GM18907 (cell line): ENCODE measurements at regions not wholly inside any gene's neighbourhood (a gene's known extent, or its start where the extent isn't known, plus 50 kb on each side); places are given as distances from the start of the nearest gene placed in this dataset.

Experiments
- ATAC-seq: cut with Tn5 transposase; IDR thresholded peaks from one replicate; pipeline ENCODE4 v1.9.1; 2021; ENCODE audit warnings: mild to moderate bottlenecking, moderate library complexity; ENCODE audit not compliant: unreplicated experiment

- ATAC-seq = no peak
Measured at GRCh38 chr10:64062793-64063192, 541.6 kb downstream of the REEP3 start.

DNA sequence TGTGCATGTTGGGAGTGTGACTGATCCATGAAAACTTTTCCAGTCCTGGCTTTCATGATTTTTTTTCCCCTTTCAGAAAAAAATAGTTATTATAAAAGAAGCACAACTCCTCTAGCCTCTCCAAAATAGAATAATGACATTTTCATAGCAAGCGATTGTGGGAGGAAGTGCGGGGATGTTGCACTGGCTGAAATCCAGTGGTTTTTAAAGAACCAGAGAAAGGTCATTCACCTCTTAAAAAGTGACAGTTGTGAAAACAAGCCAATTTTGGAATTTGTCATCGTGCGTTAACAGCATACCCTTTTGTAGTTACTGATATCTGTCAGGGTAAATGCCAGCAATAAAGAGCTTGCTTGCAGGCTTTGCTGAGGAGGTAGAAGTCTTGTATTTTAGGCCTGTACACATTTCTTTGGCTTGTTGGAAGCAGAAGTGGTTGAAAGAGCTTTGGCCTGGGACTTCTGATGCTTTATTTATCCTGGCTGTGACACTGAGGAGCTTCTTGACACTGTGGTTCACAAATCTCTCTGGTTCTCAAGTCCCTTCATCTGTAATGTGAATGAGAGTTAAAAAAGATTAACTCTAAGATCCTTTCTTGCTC, 545.9 kb downstream of the REEP3 start:
- ATAC-seq = no peak

DNA sequence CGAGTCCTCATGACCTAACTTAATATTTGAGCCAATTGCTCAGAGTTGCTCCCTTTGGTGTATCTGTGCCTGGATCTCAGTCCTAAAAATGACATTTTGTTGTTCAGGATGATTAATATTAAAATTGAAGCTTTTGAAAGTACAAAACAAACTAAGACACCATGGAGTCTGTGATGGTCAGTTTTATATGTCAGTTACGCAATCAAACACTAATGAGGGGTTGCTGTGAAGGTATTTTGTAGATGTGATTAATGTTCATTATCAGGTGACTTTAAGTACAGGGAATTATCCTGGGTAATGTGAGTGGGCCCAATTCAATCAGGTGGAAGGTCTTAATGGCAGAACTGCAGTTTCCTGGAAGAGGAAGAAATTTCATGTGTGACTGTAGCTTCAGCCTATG, 546.7 kb downstream of the REEP3 start:
- no peak for ATAC-seq

GRCh38 chr10:64070241-64070640, 549.0 kb downstream of the REEP3 start:
- no peak for ATAC-seq

DNA sequence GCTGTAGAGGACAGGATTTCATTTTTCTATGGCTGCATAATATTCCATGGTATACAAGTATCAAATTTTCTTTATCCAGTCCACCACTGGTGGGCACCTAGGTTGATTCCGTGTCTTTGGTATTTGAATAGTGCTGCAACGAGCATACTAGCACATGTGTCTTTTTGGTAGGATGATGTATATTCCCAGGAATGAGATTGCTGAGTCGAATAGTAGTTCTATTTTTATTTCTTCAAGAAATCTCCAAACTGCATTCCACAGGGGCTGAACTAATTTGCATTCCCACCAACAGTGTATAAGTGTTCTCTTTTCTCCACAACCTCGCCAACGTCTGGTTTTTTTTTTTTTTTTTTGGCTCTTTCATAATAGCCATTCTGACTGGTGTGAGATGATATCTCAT, 550.0 kb downstream of the REEP3 start:
- no peak for ATAC-seq

- ATAC-seq = no peak
Measured at GRCh38 chr10:64075604-64076003, 554.4 kb downstream of the REEP3 start.

DNA sequence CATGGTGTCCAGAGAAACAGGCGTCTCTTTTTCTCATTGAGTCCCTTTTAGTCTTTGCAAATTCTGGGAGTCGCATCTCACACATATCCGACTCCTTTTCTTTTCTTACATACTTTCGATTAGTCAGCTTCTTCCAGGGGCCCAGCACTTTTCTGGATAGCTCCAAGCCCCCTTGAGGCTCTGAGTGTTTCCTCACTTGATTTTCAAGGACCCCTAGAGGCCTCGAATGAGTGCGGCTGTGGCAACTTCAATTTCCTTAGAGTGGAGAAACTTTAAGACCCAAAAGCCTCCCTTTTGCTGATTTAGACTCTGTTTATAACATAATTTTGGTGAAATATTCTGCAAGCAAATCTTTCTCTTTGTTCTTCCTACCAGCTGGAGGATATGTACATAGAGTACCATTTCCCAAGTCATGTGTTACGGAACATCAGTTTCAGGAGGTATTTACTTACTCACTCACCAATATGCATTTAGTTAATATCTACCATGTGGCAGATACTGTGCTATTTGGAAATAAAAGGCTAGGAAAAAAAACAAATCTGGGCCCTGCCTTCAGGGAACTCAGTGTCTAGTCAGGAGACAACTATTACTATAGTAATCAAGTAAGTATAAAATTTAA, 555.2 kb downstream of the REEP3 start:
- ATAC-seq = no peak

DNA sequence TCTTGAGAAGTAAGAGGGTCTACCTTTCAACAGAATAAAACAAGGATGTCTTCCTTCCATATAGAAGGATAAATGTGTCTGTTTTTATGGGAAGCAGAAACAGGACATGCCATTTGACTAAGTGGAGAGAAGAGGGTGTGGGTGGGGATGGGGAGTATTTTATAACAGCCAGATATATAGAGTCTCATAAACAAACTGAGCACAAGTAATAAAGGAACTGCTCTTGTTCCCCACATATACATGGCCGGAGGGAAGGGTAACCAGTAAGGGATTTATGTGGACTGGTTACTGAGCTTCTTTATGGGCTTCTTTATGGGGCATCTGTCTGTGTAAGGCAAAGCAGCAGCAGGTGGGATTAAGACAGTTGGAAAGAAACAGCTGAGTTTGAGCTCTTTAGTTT, 558.1 kb downstream of the REEP3 start:
- no peak for ATAC-seq

DNA sequence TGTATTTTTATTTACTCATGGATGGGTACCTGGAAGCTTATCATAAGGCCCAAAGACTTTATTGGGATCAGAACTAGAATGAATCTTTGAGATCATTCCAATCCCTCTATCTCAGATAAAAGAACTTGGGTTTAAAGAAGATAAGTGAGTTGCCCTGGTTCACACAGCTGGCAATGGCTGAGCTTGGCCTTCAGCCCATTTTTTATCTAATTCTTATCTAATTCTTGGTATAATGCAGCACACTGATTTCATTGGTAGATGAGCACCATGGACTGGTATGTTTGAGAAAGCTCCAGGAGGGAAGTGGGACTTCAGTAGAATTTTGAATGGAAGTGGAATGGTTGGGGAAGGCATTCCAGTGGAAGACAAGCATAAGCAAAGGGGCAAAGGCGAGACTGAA, 558.9 kb downstream of the REEP3 start:
- no peak for ATAC-seq

GRCh38 chr10:64081947-64082482, 560.8 kb downstream of the REEP3 start:
- ATAC-seq = no peak

DNA sequence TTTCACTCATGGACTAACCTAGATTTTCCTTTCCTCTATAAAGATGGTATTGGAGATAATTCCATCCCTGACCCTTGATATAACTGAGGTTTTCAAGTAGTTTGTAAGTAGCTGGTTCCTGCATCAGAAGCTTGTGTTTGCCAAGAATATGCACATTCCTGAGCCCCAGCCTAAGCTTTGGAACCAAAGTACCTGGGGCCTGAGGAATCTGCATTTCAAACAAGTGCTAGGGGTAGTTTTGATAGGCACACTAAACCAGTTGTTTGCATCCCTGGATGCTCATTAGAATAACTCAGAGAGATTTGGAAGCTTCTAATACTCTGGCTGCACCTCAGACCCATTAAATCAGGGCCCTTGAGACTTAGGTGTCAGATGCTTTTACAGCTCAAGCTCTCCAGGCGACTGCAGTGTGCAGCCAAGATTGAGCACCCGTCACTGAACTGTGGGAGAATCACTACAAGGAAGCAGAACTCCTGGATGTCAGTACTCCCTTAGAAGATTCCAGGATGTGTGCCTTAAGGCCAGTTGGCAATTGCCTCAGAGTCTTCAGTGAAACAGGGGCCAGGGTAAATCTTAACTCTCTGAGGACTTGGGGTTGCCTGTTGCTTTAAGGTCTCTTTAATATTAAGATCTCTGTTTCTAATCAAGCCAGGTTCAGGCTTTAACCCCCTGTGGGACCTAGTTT, 565.0 kb downstream of the REEP3 start:
- no peak for ATAC-seq

DNA sequence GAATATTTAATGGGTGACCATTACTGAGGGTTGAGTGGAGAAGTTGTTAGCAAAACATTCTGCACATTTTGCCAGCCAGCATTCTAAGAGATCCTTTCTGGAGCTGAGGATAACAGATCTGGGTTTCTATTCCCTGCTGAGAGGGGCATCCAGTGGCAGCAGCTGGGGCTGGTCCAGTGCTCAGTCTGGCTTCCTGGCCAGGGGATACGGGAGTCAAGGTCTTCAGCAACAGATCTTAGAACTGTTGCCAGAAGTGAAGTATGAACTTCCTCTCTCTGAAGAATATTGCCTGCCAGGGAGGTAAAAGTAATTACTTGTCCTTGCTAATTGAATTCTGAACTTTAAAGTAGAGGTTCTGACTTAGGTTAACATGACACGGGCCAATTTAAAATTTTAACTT, 568.4 kb downstream of the REEP3 start:
- no peak for ATAC-seq

DNA sequence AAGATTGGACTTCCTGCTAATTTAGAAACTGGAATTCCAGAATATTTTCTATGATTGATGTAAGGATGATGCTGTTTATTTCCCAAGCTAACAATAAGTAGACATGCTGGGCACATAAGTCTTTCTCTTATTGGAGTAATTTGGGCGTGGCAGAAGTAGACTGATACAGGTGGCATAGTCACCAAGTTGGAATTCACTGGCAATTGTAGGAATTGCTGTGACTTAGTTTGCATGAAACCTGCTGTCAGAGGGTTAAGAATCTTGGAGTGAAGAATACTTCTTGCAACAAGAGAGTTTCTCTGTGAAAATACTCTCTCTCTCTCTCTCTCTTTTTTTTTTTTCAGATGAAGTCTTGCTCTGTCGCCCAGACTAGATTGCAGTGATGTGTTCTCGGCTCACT, 569.7 kb downstream of the REEP3 start:
- ATAC-seq = no peak

DNA sequence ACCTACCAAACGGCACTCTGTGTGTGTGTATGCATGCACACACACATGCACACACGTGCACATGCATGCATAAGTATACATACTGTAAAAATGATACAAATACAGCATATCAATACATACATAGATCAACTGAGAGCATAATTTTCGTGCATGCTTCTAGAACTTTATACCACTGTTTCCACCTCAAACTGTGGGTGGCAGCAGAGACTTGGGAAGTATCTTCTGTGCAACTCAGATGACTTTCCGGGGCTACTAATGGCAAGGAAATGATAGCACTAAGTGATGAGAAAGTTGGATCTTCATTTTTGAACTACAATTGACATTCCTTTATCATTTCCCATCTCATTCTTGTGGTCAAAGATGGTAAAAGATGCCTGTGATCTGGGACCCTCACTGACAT, 570.7 kb downstream of the REEP3 start:
- no peak for ATAC-seq

GRCh38 chr10:64093304-64093703, 572.1 kb downstream of the REEP3 start:
- ATAC-seq = no peak

DNA sequence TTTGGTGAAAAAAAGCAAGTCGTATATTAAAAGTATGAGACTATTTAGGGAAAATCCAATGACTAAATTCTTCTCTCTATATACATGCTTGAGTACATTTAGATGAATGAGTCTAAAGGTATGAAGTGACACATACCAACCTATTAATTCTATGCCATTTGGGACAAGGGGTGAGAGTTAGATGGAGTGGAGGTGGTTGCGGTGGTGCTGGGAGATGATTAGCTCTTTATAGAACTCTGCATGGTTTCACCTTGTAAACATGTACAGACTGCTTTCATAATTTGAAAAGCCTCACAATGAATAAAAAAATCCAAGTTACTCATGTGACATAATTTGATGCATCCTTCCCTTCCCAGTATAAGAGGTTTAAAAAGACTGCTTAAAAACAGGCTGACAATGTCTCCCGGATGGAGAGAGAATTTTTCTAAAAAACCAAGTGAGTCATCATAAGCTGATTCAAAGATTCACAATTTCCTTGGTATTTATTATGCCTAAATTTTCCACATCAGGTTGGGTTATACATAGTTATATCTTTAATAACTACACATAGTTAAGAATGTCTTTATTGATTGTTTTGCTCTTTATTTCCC, 572.8 kb downstream of the REEP3 start:
- no peak for ATAC-seq

DNA sequence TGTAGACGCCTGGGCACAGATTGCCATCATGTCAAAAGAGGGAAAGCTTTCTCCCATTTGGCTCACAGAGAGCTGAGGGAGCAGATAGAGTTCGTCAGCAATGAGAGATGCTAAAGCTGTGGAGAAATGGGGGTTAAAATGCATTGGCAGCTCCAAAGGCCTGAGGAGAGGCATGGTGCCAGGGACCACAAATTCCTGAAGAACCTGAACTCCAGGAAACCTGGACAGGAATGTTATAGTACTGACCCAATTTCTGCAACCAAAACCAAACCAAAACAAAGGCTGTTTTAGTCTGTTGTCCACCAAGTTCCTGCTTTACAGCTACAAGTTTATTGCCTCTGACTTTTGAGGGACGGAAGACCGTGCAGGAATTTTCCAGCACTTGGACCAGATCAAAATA, 575.7 kb downstream of the REEP3 start:
- ATAC-seq = no peak

DNA sequence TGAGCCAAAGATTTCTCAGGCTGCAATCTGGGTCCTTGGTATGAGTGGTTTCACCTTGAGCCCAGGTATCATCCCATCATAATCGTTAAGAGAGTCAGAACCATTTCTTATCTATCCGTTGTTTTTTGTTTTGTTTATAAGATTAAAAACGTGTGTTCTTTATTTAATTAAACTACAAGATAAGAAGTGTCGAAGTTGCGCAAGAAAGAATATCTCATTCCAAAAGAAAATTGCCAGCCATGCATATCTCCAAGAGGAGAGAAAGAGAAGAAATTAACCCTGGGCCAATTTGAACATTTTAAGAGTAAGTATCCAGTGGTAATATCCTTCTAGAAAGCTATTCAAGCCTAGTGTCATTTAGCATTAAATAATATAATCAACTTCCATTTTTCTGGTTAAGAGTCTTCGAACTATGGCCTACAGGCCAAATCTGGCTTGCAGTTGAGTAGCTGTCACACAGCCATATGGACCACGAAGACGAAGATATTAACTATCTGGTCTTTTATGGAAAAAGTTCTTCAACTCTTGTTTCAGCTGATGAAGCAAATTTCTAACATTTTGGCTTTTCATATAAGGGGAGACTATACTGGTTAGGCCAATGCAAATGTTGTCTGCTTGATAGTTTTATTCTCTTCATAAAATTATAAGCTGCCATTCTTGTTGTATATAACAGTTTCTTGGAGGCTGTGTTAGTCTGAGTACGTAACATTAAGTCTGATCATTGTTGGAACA, 576.4 kb downstream of the REEP3 start:
- ATAC-seq = no peak

GRCh38 chr10:64098994-64099393, 577.8 kb downstream of the REEP3 start:
- no peak for ATAC-seq

- no peak for ATAC-seq
Measured at GRCh38 chr10:64101606-64102263, 580.5 kb downstream of the REEP3 start.

DNA sequence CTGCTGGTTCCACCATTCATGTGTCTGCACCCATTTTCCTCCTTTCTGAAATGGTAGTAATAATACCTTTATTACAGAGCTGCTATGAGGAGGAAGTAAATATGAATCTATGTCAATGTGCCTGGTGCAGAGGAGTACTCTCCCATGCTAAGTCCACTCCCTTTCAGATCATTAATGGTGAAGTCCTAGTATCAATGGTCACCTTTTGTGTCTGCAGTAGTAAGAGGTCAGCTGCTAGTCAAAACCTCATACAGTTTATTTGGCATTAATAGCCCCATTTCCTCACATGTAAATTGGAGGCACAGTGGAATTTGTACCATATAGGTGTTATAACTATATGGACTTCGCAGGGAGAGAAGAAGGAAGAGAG, 581.0 kb downstream of the REEP3 start:
- no peak for ATAC-seq
